SK-N-MC (cell line): ENCODE measurements at regions not wholly inside any gene's neighbourhood (a gene's known extent, or its start where the extent isn't known, plus 50 kb on each side); places are given as distances from the start of the nearest gene placed in this dataset.
"Not testable (repeated sequence)": the region's sequence is repeated elsewhere in the genome, so short reads cannot be mapped to it uniquely, and the experiment has no call there.

ENCODE experiments used
- EZH2 ChIP-seq: fragments of 200-600 bp; sonication (generic); IDR thresholded peaks from one replicate; pipeline ENCODE4 v1.6.1; 2017; ENCODE audit warnings: antibody characterized with exemption
- FOXP2 ChIP-seq: optimal IDR thresholded peaks from 2 replicates; pipeline ENCODE3; 2011; ENCODE audit warnings: mild to moderate bottlenecking, moderate library complexity; ENCODE audit not compliant: insufficient read depth; ENCODE audit errors: extremely low read length, control extremely low read depth
- POLR2AphosphoS5 ChIP-seq: IDR thresholded peaks from 2 replicates; pipeline ENCODE4 v1.6.1; 2012; ENCODE audit warnings: mild to moderate bottlenecking, low read depth, low read length, borderline replicate concordance

- TF ChIP-seq POLR2AphosphoS5, EZH2, FOXP2: not testable (repeated sequence)
Observed at GRCh38 chr12:9396367-9396766, 188.2 kb upstream of the PZP start.
